Caco-2 (cell line): ENCODE measurements at regions not wholly inside any gene's neighbourhood (a gene's known extent, or its start where the extent isn't known, plus 50 kb on each side); places are given as distances from the start of the nearest gene placed in this dataset.

Source experiments
- BruUV-seq: library from RNA; stranded (reverse); fragments of 400-500 nt; replicated peaks from 2 replicates; lab custom pipeline; 2021; lab: Mats Ljungman, UMichigan
- CTCF ChIA-PET: fragments of 300-600 bp; sonication (Branson Sonifier 250); formaldehyde crosslinking; loops from one replicate; lab custom pipeline; 2022; ENCODE audit warnings: antibody characterized with exemption; lab: Charles Lee
- POLR2A ChIA-PET: fragments of 300-600 bp; sonication (Branson Sonifier 250); formaldehyde crosslinking; loops from one replicate; lab custom pipeline; 2022; ENCODE audit warnings: antibody characterized with exemption; lab: Charles Lee
- DNase-seq, 2 experiments: peaks; one replicate each; pipeline versions ENCODE4 v3.0.0 to v3.0.0-alpha.2; 2020 to 2022
- H3K27me3 ChIP-seq: replicated peaks from 2 replicates; pipeline ENCODE4 v1.6.0; 2011; ENCODE audit warnings: low read length; ENCODE audit not compliant: control insufficient read depth, insufficient read depth
- H3K36me3 ChIP-seq: 2 replicates; pipeline ENCODE4 v1.5.1; 2011; ENCODE audit warnings: low read length; ENCODE audit not compliant: control insufficient read depth, insufficient read depth
- H3K4me1 ChIP-seq: fragments of 250-450 bp; sonication (Bioruptor Pico); 2 replicates; pipeline ENCODE4 v1.5.1; 2020; ENCODE audit warnings: mild to moderate bottlenecking
- H3K4me3 ChIP-seq: 2 replicates; pipeline ENCODE4 v1.5.1; 2011; ENCODE audit warnings: low read depth, mild to moderate bottlenecking, control low read depth, low read length
- H3K9me3 ChIP-seq: fragments of 250-450 bp; sonication (Bioruptor Pico); 2 replicates; pipeline ENCODE4 v1.5.1; 2020; ENCODE audit warnings: mild to moderate bottlenecking, moderate library complexity
- H3K27ac Mint-ChIP-seq: one replicate; pipeline ENCODE4 v1.8.0; 2022; ENCODE audit warnings: mixed read lengths; ENCODE audit not compliant: unreplicated experiment
- H3K27me3 Mint-ChIP-seq: one replicate; pipeline ENCODE4 v1.8.0; 2022; ENCODE audit warnings: mixed read lengths; ENCODE audit not compliant: insufficient read depth, unreplicated experiment
- H3K36me3 Mint-ChIP-seq: one replicate; pipeline ENCODE4 v1.8.0; 2022; ENCODE audit warnings: mild to moderate bottlenecking, mixed read lengths; ENCODE audit not compliant: insufficient read depth, unreplicated experiment
- H3K4me1 Mint-ChIP-seq: one replicate; pipeline ENCODE4 v1.8.0; 2022; ENCODE audit warnings: low read depth, mixed read lengths; ENCODE audit not compliant: unreplicated experiment
- H3K4me3 Mint-ChIP-seq: one replicate; pipeline ENCODE4 v1.8.0; 2022; ENCODE audit warnings: mild to moderate bottlenecking, moderate library complexity, mixed read lengths; ENCODE audit not compliant: unreplicated experiment
- H3K9me3 Mint-ChIP-seq: one replicate; pipeline ENCODE4 v1.8.0; 2022; ENCODE audit warnings: mixed read lengths; ENCODE audit not compliant: unreplicated experiment
- intact Hi-C: fragments of 100-400 bp; cut with micrococcal nuclease; formaldehyde crosslinking; loops from one replicate; pipeline ENCODE4 v1.10.0; 2022; ENCODE audit not compliant: unreplicated experiment
- TF ChIP-seq, protein P1 (sequence below), 2 experiments: fragments of 200-600 bp in 1 of 2; IDR thresholded peaks; 1 replicate in 1 of 2; 2 replicates in 1 of 2; pipeline versions ENCODE4 v1.5.1 to v1.8.0; 2011 to 2022; ENCODE audit warnings: antibody characterized with exemption in 1 of 2, control low read depth in 1 of 2, inconsistent platforms in 1 of 2, low read depth in 1 of 2, low read length in 1 of 2, mild to moderate bottlenecking in 1 of 2, moderate library complexity in 1 of 2; ENCODE audit not compliant: insufficient read depth in 1 of 2, severe bottlenecking in 1 of 2, unreplicated experiment in 1 of 2

DNA sequence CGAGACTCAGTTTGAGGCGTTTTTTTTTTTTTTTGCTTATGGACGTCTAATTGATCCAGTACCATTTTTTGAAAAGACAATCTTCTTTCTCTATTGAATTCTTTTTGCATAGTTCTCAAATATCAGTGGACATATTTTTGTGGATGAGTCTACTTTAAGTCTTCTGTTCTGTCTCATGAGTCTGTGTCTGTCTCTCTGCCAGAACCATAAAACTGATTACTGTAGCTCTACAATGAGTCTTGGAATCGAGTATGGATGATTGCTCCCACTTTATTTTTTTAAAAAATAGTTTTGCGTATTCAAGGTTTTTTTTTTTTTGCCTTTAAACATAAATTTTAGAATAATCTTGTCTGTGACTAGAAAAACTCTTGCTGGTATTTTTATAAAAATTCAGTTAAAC is 323.5 kb downstream of the ZNF326 start:
- H3K36me3 Mint-ChIP-seq = no peaks in the 10 kb centered on the region
- Histone ChIP-seq H3K4me3 (no peak overlapping the region), H3K36me3 (no peaks in the 10 kb centered on the region), H3K27me3 (no peaks in the 10 kb centered on the region), H3K9me3 (no peaks in the 10 kb centered on the region), H3K4me1 (no peaks in the 10 kb centered on the region)
- H3K9me3 Mint-ChIP-seq = no peaks in the 10 kb centered on the region
- H3K27ac Mint-ChIP-seq = no peak overlapping the region
- no peak for DNase-seq
- TF ChIP-seq, protein P1, sequence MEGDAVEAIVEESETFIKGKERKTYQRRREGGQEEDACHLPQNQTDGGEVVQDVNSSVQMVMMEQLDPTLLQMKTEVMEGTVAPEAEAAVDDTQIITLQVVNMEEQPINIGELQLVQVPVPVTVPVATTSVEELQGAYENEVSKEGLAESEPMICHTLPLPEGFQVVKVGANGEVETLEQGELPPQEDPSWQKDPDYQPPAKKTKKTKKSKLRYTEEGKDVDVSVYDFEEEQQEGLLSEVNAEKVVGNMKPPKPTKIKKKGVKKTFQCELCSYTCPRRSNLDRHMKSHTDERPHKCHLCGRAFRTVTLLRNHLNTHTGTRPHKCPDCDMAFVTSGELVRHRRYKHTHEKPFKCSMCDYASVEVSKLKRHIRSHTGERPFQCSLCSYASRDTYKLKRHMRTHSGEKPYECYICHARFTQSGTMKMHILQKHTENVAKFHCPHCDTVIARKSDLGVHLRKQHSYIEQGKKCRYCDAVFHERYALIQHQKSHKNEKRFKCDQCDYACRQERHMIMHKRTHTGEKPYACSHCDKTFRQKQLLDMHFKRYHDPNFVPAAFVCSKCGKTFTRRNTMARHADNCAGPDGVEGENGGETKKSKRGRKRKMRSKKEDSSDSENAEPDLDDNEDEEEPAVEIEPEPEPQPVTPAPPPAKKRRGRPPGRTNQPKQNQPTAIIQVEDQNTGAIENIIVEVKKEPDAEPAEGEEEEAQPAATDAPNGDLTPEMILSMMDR (IDR thresholded peaks at IDR 0.05; ENCODE audit: insufficient read depth in 1 of 2, low read depth in 1 of 2, low read length in 1 of 2, severe bottlenecking in 1 of 2, unreplicated experiment in 1 of 2) = no peak
- CTCF ChIA-PET = no interaction called here
- POLR2A ChIA-PET = no interaction called here
- no TSS peak for BruUV-seq
- intact Hi-C loops = no loop called here
- no peaks in the 10 kb centered on the region for H3K4me1 Mint-ChIP-seq
- H3K4me3 Mint-ChIP-seq = no peak overlapping the region
- H3K27me3 Mint-ChIP-seq = peaks cover 6% of the 10 kb centered on the region

DNA sequence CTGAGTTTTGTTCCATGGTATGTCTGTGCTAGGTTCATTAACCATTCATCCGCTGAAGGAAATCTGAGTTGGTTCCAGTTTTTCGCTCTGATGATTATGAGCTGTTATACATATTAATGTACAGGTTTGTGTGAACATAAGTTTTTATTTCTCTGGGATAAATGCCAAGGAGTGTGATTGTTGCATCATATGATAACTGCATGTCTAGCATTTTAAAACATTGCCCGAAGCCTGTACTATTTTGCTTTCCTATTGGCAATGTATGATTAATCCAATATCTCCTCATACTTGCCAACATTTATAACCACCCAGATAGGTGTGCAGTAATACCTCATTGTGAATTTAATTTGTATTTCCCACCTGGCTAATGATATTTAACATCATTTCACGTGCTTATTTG is 322.7 kb downstream of the ZNF326 start:
- Mint-ChIP-seq H3K27me3 (peaks cover 4% of the 10 kb centered on the region), H3K9me3 (no peaks in the 10 kb centered on the region), H3K36me3 (no peaks in the 10 kb centered on the region), H3K4me3 (no peak overlapping the region), H3K4me1 (no peaks in the 10 kb centered on the region), H3K27ac (no peak overlapping the region)
- no TSS peak for BruUV-seq
- ChIA-PET CTCF (no interaction called here), POLR2A (no interaction called here)
- no peaks in the 10 kb centered on the region for H3K4me1 ChIP-seq
- H3K36me3 ChIP-seq = no peaks in the 10 kb centered on the region
- DNase-seq = no peak
- TF ChIP-seq, protein P1 (IDR thresholded peaks at IDR 0.05; ENCODE audit: insufficient read depth in 1 of 2, low read depth in 1 of 2, low read length in 1 of 2, severe bottlenecking in 1 of 2, unreplicated experiment in 1 of 2) = no peak
- H3K9me3 ChIP-seq = no peaks in the 10 kb centered on the region
- no peak overlapping the region for H3K4me3 ChIP-seq
- intact Hi-C loops = no loop called here
- no peaks in the 10 kb centered on the region for H3K27me3 ChIP-seq

DNA sequence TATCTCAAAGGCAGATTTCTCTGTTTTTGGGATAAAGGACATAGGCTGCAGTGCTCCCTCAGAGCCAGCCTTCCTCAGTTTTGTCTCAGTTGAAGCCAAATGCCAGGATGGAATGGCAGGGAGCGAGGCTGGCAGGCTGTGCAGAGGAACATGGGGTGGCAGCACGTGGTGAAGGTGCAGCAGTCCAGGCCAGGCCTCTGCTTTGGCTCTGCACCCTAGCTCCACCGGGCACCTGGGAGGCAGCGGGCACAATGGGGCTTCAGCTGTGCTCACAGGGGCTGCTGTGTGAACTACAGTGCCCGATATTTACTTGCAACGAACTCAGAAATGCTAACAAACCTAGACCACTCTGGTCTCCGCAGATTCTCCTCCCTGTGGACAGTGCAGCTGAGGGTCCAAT is 319.6 kb downstream of the ZNF326 start:
- no peaks in the 10 kb centered on the region for H3K36me3 Mint-ChIP-seq
- Histone ChIP-seq H3K36me3 (no peaks in the 10 kb centered on the region), H3K4me1 (no peaks in the 10 kb centered on the region), H3K27me3 (no peaks in the 10 kb centered on the region), H3K9me3 (no peaks in the 10 kb centered on the region), H3K4me3 (no peak overlapping the region)
- CTCF ChIA-PET = no interaction called here
- POLR2A ChIA-PET = no interaction called here
- no peaks in the 10 kb centered on the region for H3K9me3 Mint-ChIP-seq
- no peaks in the 10 kb centered on the region for H3K27me3 Mint-ChIP-seq
- TF ChIP-seq, protein P1 (IDR thresholded peaks at IDR 0.05; ENCODE audit: insufficient read depth in 1 of 2, low read depth in 1 of 2, low read length in 1 of 2, severe bottlenecking in 1 of 2, unreplicated experiment in 1 of 2) = no peak
- no peak for DNase-seq
- no TSS peak for BruUV-seq
- H3K4me1 Mint-ChIP-seq = no peaks in the 10 kb centered on the region
- H3K4me3 Mint-ChIP-seq = no peak overlapping the region
- intact Hi-C loops = no loop called here
- no peak overlapping the region for H3K27ac Mint-ChIP-seq
